Mesenchymal stem cell (in vitro differentiated cells and primary cell): ENCODE measurements at regions not wholly inside any gene's neighbourhood (a gene's known extent, or its start where the extent isn't known, plus 50 kb on each side); places are given as distances from the start of the nearest gene placed in this dataset.

Experiments used
- DNase-seq: peaks from one replicate; pipeline ENCODE4 v3.0.0-alpha.2; 2013
- H2AFZ ChIP-seq: one replicate; pipeline ENCODE4 v1.6.1; 2013; ENCODE audit warnings: low read depth, mild to moderate bottlenecking, control low read depth, inconsistent platforms, low read length, moderate library complexity
- H2AK5ac ChIP-seq: 2 replicates; pipeline ENCODE4 v1.6.1; 2013; ENCODE audit warnings: low read length, moderate library complexity, mild to moderate bottlenecking, inconsistent platforms; ENCODE audit not compliant: severe bottlenecking
- H2BK120ac ChIP-seq: one replicate; pipeline ENCODE4 v1.6.1; 2013; ENCODE audit warnings: low read depth, mild to moderate bottlenecking, inconsistent platforms, low read length, moderate library complexity
- H2BK12ac ChIP-seq, 2 experiments: one replicate each; pipeline ENCODE4 v1.6.1; 2013; ENCODE audit warnings: inconsistent platforms in 2 of 2, low read length in 2 of 2, mild to moderate bottlenecking in 2 of 2, moderate library complexity in 2 of 2, control low read depth in 1 of 2
- H2BK15ac ChIP-seq: one replicate; pipeline ENCODE4 v1.6.1; 2013; ENCODE audit warnings: mild to moderate bottlenecking, low read depth, inconsistent platforms; ENCODE audit not compliant: poor library complexity, severe bottlenecking
- H2BK5ac ChIP-seq: 2 replicates; pipeline ENCODE4 v1.6.1; 2013; ENCODE audit warnings: low read depth, mild to moderate bottlenecking, low read length, control low read depth, inconsistent platforms; ENCODE audit not compliant: poor library complexity, severe bottlenecking
- H3K14ac ChIP-seq, 2 experiments: one replicate each; pipeline ENCODE4 v1.6.1; 2013; ENCODE audit warnings: inconsistent platforms in 2 of 2, low read length in 2 of 2, control low read depth in 1 of 2, mild to moderate bottlenecking in 1 of 2, moderate library complexity in 1 of 2
- H3K18ac ChIP-seq, 2 experiments: one replicate each; pipeline ENCODE4 v1.6.1; 2013; ENCODE audit warnings: inconsistent platforms in 2 of 2, low read length in 2 of 2, control low read depth in 1 of 2, low read depth in 1 of 2, mild to moderate bottlenecking in 1 of 2
- H3K23ac ChIP-seq, 2 experiments: one replicate each; pipeline ENCODE4 v1.6.1; 2013; ENCODE audit warnings: inconsistent platforms in 2 of 2, low read length in 2 of 2, mild to moderate bottlenecking in 2 of 2, moderate library complexity in 2 of 2, control low read depth in 1 of 2
- H3K27ac ChIP-seq: 2 replicates; pipeline ENCODE4 v1.5.1; 2013; ENCODE audit warnings: mild to moderate bottlenecking, moderate library complexity, low read length, control low read depth, inconsistent platforms; ENCODE audit not compliant: poor library complexity, severe bottlenecking
- H3K27me3 ChIP-seq, 2 experiments: 2 replicates each; pipeline versions ENCODE4 v1.6.1 to v1.7.0; 2013; ENCODE audit warnings: low read length in 2 of 2, mild to moderate bottlenecking in 2 of 2, moderate library complexity in 2 of 2, control low read depth in 1 of 2, inconsistent platforms in 1 of 2; ENCODE audit not compliant: control insufficient read depth in 1 of 2, insufficient read depth in 1 of 2
- H3K36me3 ChIP-seq, 2 experiments: 2 replicates each; pipeline versions ENCODE4 v1.6.1 to v1.7.0; 2013; ENCODE audit warnings: low read length in 2 of 2, control low read depth in 1 of 2, inconsistent platforms in 1 of 2, low read depth in 1 of 2, mild to moderate bottlenecking in 1 of 2; ENCODE audit not compliant: insufficient read depth in 2 of 2, control insufficient read depth in 1 of 2
- H3K4ac ChIP-seq, 2 experiments: one replicate each; pipeline ENCODE4 v1.6.1; 2013; ENCODE audit warnings: inconsistent platforms in 2 of 2, low read length in 2 of 2, mild to moderate bottlenecking in 2 of 2, moderate library complexity in 2 of 2, control low read depth in 1 of 2, low read depth in 1 of 2
- H3K4me1 ChIP-seq: 2 replicates; pipeline ENCODE4 v1.6.1; 2013; ENCODE audit warnings: low read depth, low read length, control low read depth; ENCODE audit not compliant: control insufficient read depth, insufficient read depth
- H3K4me2 ChIP-seq: 2 replicates; pipeline ENCODE4 v1.6.1; 2013; ENCODE audit warnings: low read length, mild to moderate bottlenecking, inconsistent platforms; ENCODE audit not compliant: poor library complexity, severe bottlenecking
- H3K4me3 ChIP-seq, 2 experiments: 2 replicates each; pipeline versions ENCODE4 v1.5.1 to v1.7.0; 2013; ENCODE audit warnings: low read length in 2 of 2, mild to moderate bottlenecking in 2 of 2, control low read depth in 1 of 2, low read depth in 1 of 2; ENCODE audit not compliant: insufficient read depth in 1 of 2
- H3K79me1 ChIP-seq: replicated peaks from 2 replicates; pipeline ENCODE4 v1.6.1; 2013; ENCODE audit warnings: mild to moderate bottlenecking, control low read depth, low read length, inconsistent platforms; ENCODE audit not compliant: poor library complexity, severe bottlenecking
- H3K9ac ChIP-seq: 2 replicates; pipeline ENCODE4 v1.7.0; 2013; ENCODE audit warnings: mild to moderate bottlenecking, low read length, moderate library complexity
- H3K9me3 ChIP-seq: 2 replicates; pipeline ENCODE4 v1.7.0; 2013; ENCODE audit warnings: mild to moderate bottlenecking, low read length; ENCODE audit not compliant: control insufficient read depth
- H4K8ac ChIP-seq: one replicate; pipeline ENCODE4 v1.6.1; 2013; ENCODE audit warnings: inconsistent platforms, mild to moderate bottlenecking, low read length, moderate library complexity
- H4K91ac ChIP-seq: one replicate; pipeline ENCODE4 v1.6.1; 2013; ENCODE audit warnings: mild to moderate bottlenecking, low read length, inconsistent platforms
- WGBS: methylation state at CpG from one replicate; pipeline ENCODE4 v1.1.7; 2013; ENCODE audit warnings: mixed read lengths; 5-methylcytosine and 5-hydroxymethylcytosine counted together

- DNase-seq: no peak
- peaks cover 13% of the 10 kb centered on the region for H3K4me1 ChIP-seq
- no peak overlapping the region for H3K4ac ChIP-seq
- no peak overlapping the region for H3K4me2 ChIP-seq
- no peaks in the 10 kb centered on the region for H3K36me3 ChIP-seq
- no peaks in the 10 kb centered on the region for H3K79me1 ChIP-seq
- H3K23ac ChIP-seq: no peak overlapping the region
- 20% methylated on average over 5 of the region's 7 CpGs for WGBS
- peak overlapping the region; percentile 52 for H3K9ac ChIP-seq
- no peak overlapping the region for H3K4me3 ChIP-seq
- no peak overlapping the region for H4K8ac ChIP-seq
- no peaks in the 10 kb centered on the region for H3K27me3 ChIP-seq
- H2BK15ac ChIP-seq: no peak overlapping the region
- no peaks in the 10 kb centered on the region for H3K9me3 ChIP-seq
- peak overlapping the region; percentile 18 for H2AK5ac ChIP-seq
- no peak overlapping the region for H3K27ac ChIP-seq
- H3K14ac ChIP-seq: no peak overlapping the region
- H2AFZ ChIP-seq: no peak overlapping the region
- H3K18ac ChIP-seq: no peak overlapping the region
- no peak overlapping the region for H2BK12ac ChIP-seq
- H4K91ac ChIP-seq: no peak overlapping the region
- H2BK5ac ChIP-seq: no peak overlapping the region
- no peak overlapping the region for H2BK120ac ChIP-seq
Measured at GRCh38 chr21:38166173-38166535, 90.6 kb upstream of the KCNJ15 start.

GRCh38 chr21:38167345-38167744, 89.4 kb upstream of the KCNJ15 start:
- Histone ChIP-seq H3K4ac (no peak overlapping the region), H2AK5ac (peak overlapping the region; percentile 72), H3K27ac (no peak overlapping the region), H2BK15ac (no peak overlapping the region), H3K18ac (no peak overlapping the region), H2AFZ (no peak overlapping the region), H3K23ac (no peak overlapping the region), H4K91ac (no peak overlapping the region), H3K9ac (no peak overlapping the region), H3K79me1 (no peaks in the 10 kb centered on the region), H2BK12ac (no peak overlapping the region), H3K4me3 (no peak overlapping the region), H3K4me1 (peaks cover 17% of the 10 kb centered on the region), H3K14ac (no peak overlapping the region), H2BK5ac (no peak overlapping the region), H3K9me3 (no peaks in the 10 kb centered on the region), H2BK120ac (no peak overlapping the region), H3K27me3 (no peaks in the 10 kb centered on the region), H3K36me3 (no peaks in the 10 kb centered on the region), H4K8ac (no peak overlapping the region), H3K4me2 (no peak overlapping the region)
- WGBS: 90% methylated on average over 3 of the region's 3 CpGs
- no peak for DNase-seq

DNA sequence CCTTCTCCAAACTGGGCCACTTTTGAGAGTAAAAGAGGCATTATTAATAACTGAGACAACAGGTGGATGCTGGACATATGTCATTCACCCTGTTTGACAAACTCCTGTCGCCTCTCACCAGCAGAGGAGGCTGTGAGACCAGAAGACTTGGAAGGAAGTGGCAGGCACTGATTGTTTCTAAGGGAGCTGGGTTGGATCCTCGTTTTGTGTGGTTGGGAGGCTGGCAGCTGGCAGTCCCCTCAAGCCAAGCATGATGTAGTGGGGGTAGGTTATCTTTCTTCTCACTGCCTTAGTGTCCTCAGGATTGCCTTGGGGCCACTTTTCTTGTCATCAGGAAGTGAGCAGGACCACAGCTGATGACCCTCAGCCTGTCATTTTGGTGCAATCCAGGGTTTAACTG, 86.5 kb upstream of the KCNJ15 start:
- DNase-seq: peak; percentile 30
- Histone ChIP-seq H2BK15ac (no peak overlapping the region), H3K9ac (peak overlapping the region; percentile 72), H2BK5ac (peak overlapping the region; percentile 68), H3K36me3 (no peaks in the 10 kb centered on the region), H3K4me1 (peaks cover 17% of the 10 kb centered on the region), H3K9me3 (no peaks in the 10 kb centered on the region), H3K4me3 (no peak overlapping the region), H2BK12ac (peak overlapping the region in 1 of 2 experiments; percentile 22), H3K18ac (peak overlapping the region in 1 of 2 experiments; percentile 51), H3K4ac (no peak overlapping the region), H4K8ac (no peak overlapping the region), H2AFZ (no peak overlapping the region), H3K79me1 (peaks cover 3% of the 10 kb centered on the region), H3K14ac (no peak overlapping the region), H3K23ac (no peak overlapping the region), H3K4me2 (no peak overlapping the region), H2BK120ac (no peak overlapping the region), H4K91ac (no peak overlapping the region), H3K27me3 (no peaks in the 10 kb centered on the region), H3K27ac (peak overlapping the region; percentile 97), H2AK5ac (peak overlapping the region; percentile 43)
- WGBS: 52% methylated on average over 2 of the region's 2 CpGs

GRCh38 chr21:38170704-38171682, 85.8 kb upstream of the KCNJ15 start:
- H3K27ac ChIP-seq: peak overlapping the region; percentile 97
- H2BK12ac ChIP-seq: peak overlapping the region in 1 of 2 experiments; percentile 22
- H3K23ac ChIP-seq: no peak overlapping the region
- H2AFZ ChIP-seq: no peak overlapping the region
- H2BK5ac ChIP-seq: peak overlapping the region; percentile 68
- WGBS: 13% methylated on average over 8 of the region's 8 CpGs
- peaks cover 15% of the 10 kb centered on the region for H3K4me1 ChIP-seq
- peak overlapping the region in 1 of 2 experiments; percentile 51 for H3K18ac ChIP-seq
- H2BK120ac ChIP-seq: no peak overlapping the region
- H2BK15ac ChIP-seq: no peak overlapping the region
- no peaks in the 10 kb centered on the region for H3K9me3 ChIP-seq
- H3K4ac ChIP-seq: no peak overlapping the region
- no peaks in the 10 kb centered on the region for H3K27me3 ChIP-seq
- H3K14ac ChIP-seq: no peak overlapping the region
- H3K36me3 ChIP-seq: no peaks in the 10 kb centered on the region
- peaks cover 3% of the 10 kb centered on the region for H3K79me1 ChIP-seq
- no peak overlapping the region for H4K8ac ChIP-seq
- H3K9ac ChIP-seq: peak overlapping the region; percentile 72
- H2AK5ac ChIP-seq: peak overlapping the region; percentile 43
- peak; percentile 66 for DNase-seq
- H4K91ac ChIP-seq: no peak overlapping the region
- no peak overlapping the region for H3K4me2 ChIP-seq
- no peak overlapping the region for H3K4me3 ChIP-seq
